Body of pancreas (tissue), 4 donors: ENCODE measurements at regions not wholly inside any gene's neighbourhood (a gene's known extent, or its start where the extent isn't known, plus 50 kb on each side); places are given as distances from the start of the nearest gene placed in this dataset.

Experiments used
- ATAC-seq: fragments of 150-250 bp; one replicate; pipeline ENCODE4 v1.9.1; 2016
- DNase-seq, 4 donors: peaks; one replicate each; pipeline ENCODE4 v3.0.0-alpha.2; 2019
- H3K27ac ChIP-seq, 4 donors: fragments of 200-600 bp; sonication (generic); 1 replicate in 3 of 4; 2 replicates in 1 of 4; pipeline versions ENCODE4 v1.5.1 to v1.6.1; 2016 to 2019; ENCODE audit warnings: mild to moderate bottlenecking in 1 of 4, mixed read lengths in 1 of 4, moderate library complexity in 1 of 4
- H3K27me3 ChIP-seq, 2 donors: fragments of 200-600 bp; sonication (generic); one replicate each; pipeline ENCODE4 v1.6.0; 2016; ENCODE audit warnings: mild to moderate bottlenecking in 1 of 2
- H3K36me3 ChIP-seq, 2 donors: fragments of 200-600 bp; sonication (generic); replicated peaks in 1 of 2; 2 replicates each; pipeline ENCODE4 v1.5.1; 2016; ENCODE audit warnings: low read depth in 2 of 2; ENCODE audit not compliant: insufficient read depth in 1 of 2
- H3K4me1 ChIP-seq: fragments of 200-600 bp; sonication (generic); one replicate; pipeline ENCODE4 v1.6.0; 2016
- H3K4me3 ChIP-seq, 2 donors: fragments of 200-600 bp; sonication (generic); 1 replicate in 1 of 2; 2 replicates in 1 of 2; pipeline ENCODE4 v1.5.1; 2016 to 2019
- H3K9me3 ChIP-seq, 3 donors: fragments of 200-600 bp; sonication (generic); 1 replicate in 2 of 3; 2 replicates in 1 of 3; pipeline ENCODE4 v1.5.1; 2016
- CTCF ChIP-seq, 7 experiments: fragments of 450-650 bp in 4 of 7; fragments of 200-600 bp in 3 of 7; sonication (generic) in 3 of 7; IDR thresholded peaks; one replicate each; pipeline ENCODE4 v1.5.1; 2016 to 2019; ENCODE audit warnings: antibody characterized with exemption in 7 of 7
- POLR2A ChIP-seq, 3 donors: fragments of 450-650 bp; IDR thresholded peaks; one replicate each; pipeline ENCODE4 v1.6.1; 2016; ENCODE audit warnings: antibody characterized with exemption in 3 of 3, mild to moderate bottlenecking in 2 of 3
- WGBS, 2 donors: methylation state at CpG; one replicate each; pipeline ENCODE4 v1.1.5; 2017; 5-methylcytosine and 5-hydroxymethylcytosine counted together
- intact Hi-C: fragments of 100-400 bp; cut with DNase I; formaldehyde crosslinking; loops from one replicate; pipeline ENCODE4 v1.15.1; 2023

- no peak overlapping the region for H3K4me3 ChIP-seq
- no peaks in the 10 kb centered on the region for H3K27me3 ChIP-seq
- no peaks in the 10 kb centered on the region for H3K36me3 ChIP-seq
- H3K4me1 ChIP-seq, result peaks cover 6% of the 10 kb centered on the region
- ATAC-seq (no peak), DNase-seq (no peak)
- 90 to 94% methylated on average over 3 of the region's 3 CpGs for WGBS, 2 donors
- H3K27ac ChIP-seq, result no peak overlapping the region
- intact Hi-C loops, result no loop called here
- no peaks in the 10 kb centered on the region for H3K9me3 ChIP-seq
- no peak for TF ChIP-seq CTCF (IDR thresholded peaks at IDR 0.05)
- no peak for TF ChIP-seq POLR2A (IDR thresholded peaks at IDR 0.05)
Measured at GRCh38 chr6:147099974-147100373, 104.2 kb upstream of the STXBP5 start.

GRCh38 chr6:147103007-147103406 is 101.2 kb upstream of the STXBP5 start:
- ATAC-seq, result no peak
- H3K27me3 ChIP-seq, result no peaks in the 10 kb centered on the region
- TF ChIP-seq POLR2A (IDR thresholded peaks at IDR 0.05) (no peak), CTCF (IDR thresholded peaks at IDR 0.05) (no peak)
- intact Hi-C loops, result no loop called here
- H3K4me1 ChIP-seq, result peaks cover 6% of the 10 kb centered on the region
- no peak overlapping the region for H3K4me3 ChIP-seq
- WGBS, 2 donors, result 98 to 100% methylated on average over 2 of the region's 2 CpGs
- no peaks in the 10 kb centered on the region for H3K9me3 ChIP-seq
- H3K27ac ChIP-seq, result no peak overlapping the region
- H3K36me3 ChIP-seq, result no peaks in the 10 kb centered on the region
- no peak for DNase-seq

GRCh38 chr6:147103694-147104093 is 100.5 kb upstream of the STXBP5 start:
- no peak for DNase-seq
- TF ChIP-seq CTCF (IDR thresholded peaks at IDR 0.05) (no peak), POLR2A (IDR thresholded peaks at IDR 0.05) (no peak)
- Histone ChIP-seq H3K27ac (no peak overlapping the region), H3K9me3 (no peaks in the 10 kb centered on the region), H3K4me3 (no peak overlapping the region), H3K4me1 (peaks cover 6% of the 10 kb centered on the region), H3K27me3 (no peaks in the 10 kb centered on the region), H3K36me3 (no peaks in the 10 kb centered on the region)
- ATAC-seq, result no peak
- intact Hi-C loops, result no loop called here

- no peak overlapping the region for H3K4me3 ChIP-seq
- DNase-seq, result no peak
- no peaks in the 10 kb centered on the region for H3K9me3 ChIP-seq
- no peak for TF ChIP-seq POLR2A (IDR thresholded peaks at IDR 0.05)
- TF ChIP-seq CTCF (IDR thresholded peaks at IDR 0.05), result no peak
- peaks cover 6% of the 10 kb centered on the region for H3K4me1 ChIP-seq
- H3K36me3 ChIP-seq, result no peaks in the 10 kb centered on the region
- no peak overlapping the region for H3K27ac ChIP-seq
- WGBS, 2 donors, result 92 to 93% methylated on average over 5 of the region's 5 CpGs
- H3K27me3 ChIP-seq, result no peaks in the 10 kb centered on the region
- intact Hi-C loops, result no loop called here
- ATAC-seq, result no peak
Measured at GRCh38 chr6:147105786-147106185, 98.4 kb upstream of the STXBP5 start.

- intact Hi-C loops, result no loop called here
- no peak for TF ChIP-seq CTCF (IDR thresholded peaks at IDR 0.05)
- no peak for TF ChIP-seq POLR2A (IDR thresholded peaks at IDR 0.05)
- DNase-seq, result peak in 1 of 4 donors; percentile 19
- no peak overlapping the region for H3K27ac ChIP-seq
- H3K4me1 ChIP-seq, result peaks cover 2% of the 10 kb centered on the region
- no peak for ATAC-seq
- H3K4me3 ChIP-seq, result no peak overlapping the region
- no peaks in the 10 kb centered on the region for H3K9me3 ChIP-seq
- WGBS, 2 donors, result 58 to 62% methylated on average over 7 of the region's 7 CpGs
- no peaks in the 10 kb centered on the region for H3K27me3 ChIP-seq
- H3K36me3 ChIP-seq, result no peaks in the 10 kb centered on the region
Measured at GRCh38 chr6:147106759-147107401, 97.3 kb upstream of the STXBP5 start.
